Nucleus accumbens (tissue), 56 donors: ENCODE measurements at regions not wholly inside any gene's neighbourhood (a gene's known extent, or its start where the extent isn't known, plus 50 kb on each side); places are given as distances from the start of the nearest gene placed in this dataset.
"Not testable (repeated sequence)": the region's sequence is repeated elsewhere in the genome, so short reads cannot be mapped to it uniquely, and the experiment has no call there.

Source experiments
- DNase-seq, 56 donors: peaks; one replicate each; lab custom pipeline; 2025; lab: John Stamatoyannopoulos, UW

- no peak for DNase-seq
These were observed 344.7 kb downstream of the CDC5L start for GRCh38 chr6:44732243-44732642.

GRCh38 chr6:44733126-44733525, 345.6 kb downstream of the CDC5L start:
- DNase-seq, result no peak

- peak in 1 of 56 donors; percentile 4 for DNase-seq
These were observed 346.4 kb downstream of the CDC5L start for GRCh38 chr6:44733868-44734267.

DNA sequence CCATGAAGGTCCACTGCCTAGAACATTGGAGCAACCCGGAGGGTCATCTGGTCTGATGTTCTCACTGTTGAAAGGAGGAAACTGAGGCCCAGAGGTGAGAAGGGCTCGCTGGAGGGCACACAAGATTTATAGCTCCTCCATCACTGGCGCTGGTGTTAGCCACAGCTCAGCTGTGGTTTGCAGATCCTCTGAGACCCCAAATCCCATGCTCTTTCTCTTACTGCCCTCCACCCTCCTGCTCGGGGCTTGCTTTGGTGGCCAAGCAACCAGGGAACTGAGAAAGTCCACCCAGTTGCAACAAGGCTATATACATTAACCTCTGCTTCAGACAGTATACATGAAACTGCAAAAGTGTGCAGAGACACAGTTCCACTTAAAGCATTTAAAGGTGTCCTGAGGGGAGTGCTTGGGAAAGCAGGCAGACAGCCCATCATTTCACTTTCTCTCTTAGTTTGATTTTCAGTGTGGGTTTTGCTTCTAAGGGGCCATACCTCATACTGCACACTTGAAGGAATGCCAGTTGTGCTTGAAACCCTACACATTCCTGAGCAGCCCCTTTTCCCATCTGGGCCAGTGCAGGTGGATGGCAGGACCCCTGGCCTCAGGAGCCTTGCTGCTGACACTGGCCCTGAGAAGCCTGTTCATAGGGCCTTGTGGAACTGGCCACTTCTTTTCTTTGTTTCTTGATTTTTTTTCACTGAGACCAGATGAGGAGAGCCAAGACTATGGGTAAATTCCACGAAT, 347.6 kb downstream of the CDC5L start:
- DNase-seq, result no peak

- no peak for DNase-seq
These were observed 348.1 kb downstream of the CDC5L start for GRCh38 chr6:44735630-44735963.

GRCh38 chr6:44737341-44737740, 349.8 kb downstream of the CDC5L start:
- no peak for DNase-seq

GRCh38 chr6:44737829-44738528, 350.5 kb downstream of the CDC5L start:
- DNase-seq, result no peak

DNA sequence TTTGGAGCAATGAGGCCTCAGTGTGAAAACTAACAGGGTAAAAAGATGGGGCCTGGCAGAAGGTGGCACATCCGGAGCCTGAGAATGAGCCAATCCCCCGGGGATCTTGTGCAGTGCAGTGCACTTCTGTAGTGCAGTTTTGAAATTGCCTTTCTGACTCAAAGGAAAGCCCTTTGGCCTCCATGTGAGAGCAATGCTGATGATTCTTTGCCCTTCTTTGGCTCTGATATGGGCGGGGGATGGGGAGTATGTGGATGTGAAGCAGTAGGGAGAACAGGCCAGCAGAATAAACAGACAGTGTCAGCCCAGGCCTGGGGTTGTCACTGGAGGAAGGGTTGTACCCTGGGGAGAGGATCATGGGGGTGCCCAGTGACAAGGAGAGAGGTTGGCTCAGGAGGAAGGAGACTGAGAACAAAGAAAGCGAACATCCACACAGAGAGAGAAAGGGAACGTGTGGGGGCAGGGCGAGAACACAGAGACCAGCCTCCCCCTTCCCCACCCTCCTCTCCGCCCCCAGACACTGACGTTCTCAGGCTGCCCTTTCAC, 351.2 kb downstream of the CDC5L start:
- DNase-seq, result no peak

DNA sequence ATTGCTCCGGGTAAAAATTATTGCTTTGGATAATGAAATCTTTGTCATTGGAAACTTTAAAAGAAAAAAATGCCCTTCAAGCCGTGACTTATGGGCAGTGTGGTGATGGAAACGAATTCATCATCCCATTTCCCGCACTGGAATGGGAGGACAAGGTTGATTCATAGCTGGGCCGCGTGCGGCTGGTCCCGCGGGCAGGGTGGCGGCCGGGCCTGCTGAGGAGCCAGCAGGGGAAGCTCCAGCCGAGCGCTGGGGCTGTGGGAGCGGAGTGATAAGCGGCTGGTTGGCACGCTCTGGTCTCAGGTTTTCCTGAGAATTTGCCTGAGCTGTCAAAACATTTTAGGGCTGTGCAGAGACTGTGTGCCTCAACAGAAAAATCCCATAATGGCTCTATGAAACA, 351.7 kb downstream of the CDC5L start:
- no peak for DNase-seq

- DNase-seq, result no peak
These were observed 353.1 kb downstream of the CDC5L start for GRCh38 chr6:44740566-44741120.

GRCh38 chr6:44742201-44742600, 354.7 kb downstream of the CDC5L start:
- no peak for DNase-seq

GRCh38 chr6:44742828-44743372, 355.4 kb downstream of the CDC5L start:
- no peak for DNase-seq

GRCh38 chr6:44760116-44760515, 372.6 kb downstream of the CDC5L start:
- DNase-seq, result not testable (repeated sequence)

DNA sequence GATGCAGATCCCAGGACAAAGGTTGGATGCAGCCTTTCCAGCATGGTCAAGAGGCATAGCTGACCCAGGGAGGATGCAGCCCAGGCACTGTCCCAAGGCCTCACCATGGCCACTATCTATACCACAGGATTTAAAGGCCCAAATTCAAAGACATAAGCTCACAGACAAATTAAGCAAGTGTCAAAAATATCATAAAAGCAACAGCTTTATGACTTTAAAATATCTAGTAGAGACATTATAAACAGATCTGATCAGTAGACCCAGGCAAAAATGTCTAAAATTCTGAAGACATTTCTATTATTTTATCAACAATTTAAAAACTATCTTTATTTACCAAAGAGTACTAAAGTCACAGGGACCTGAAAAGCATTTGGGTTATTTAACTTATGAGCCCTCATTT, 373.5 kb downstream of the CDC5L start:
- DNase-seq, result no peak

DNA sequence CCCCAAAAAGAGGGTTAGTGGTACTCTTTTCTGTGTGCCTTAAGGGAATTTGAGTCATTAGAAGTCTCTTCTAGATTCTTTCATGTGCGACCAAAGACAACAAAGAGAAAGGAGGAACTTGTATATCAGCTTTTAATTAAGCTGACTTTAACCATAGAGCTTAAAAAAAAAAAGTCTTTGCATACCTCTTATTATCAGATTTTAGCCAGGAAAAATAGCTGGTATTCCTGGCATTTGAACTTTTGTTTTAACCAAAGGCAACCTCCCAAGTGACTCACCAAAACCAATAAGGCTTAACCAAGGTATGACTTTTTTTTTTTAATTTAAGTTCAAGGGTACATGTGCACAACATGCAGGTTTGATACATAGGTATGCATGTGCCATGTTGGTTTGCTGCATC, 375.0 kb downstream of the CDC5L start:
- DNase-seq, result no peak

DNA sequence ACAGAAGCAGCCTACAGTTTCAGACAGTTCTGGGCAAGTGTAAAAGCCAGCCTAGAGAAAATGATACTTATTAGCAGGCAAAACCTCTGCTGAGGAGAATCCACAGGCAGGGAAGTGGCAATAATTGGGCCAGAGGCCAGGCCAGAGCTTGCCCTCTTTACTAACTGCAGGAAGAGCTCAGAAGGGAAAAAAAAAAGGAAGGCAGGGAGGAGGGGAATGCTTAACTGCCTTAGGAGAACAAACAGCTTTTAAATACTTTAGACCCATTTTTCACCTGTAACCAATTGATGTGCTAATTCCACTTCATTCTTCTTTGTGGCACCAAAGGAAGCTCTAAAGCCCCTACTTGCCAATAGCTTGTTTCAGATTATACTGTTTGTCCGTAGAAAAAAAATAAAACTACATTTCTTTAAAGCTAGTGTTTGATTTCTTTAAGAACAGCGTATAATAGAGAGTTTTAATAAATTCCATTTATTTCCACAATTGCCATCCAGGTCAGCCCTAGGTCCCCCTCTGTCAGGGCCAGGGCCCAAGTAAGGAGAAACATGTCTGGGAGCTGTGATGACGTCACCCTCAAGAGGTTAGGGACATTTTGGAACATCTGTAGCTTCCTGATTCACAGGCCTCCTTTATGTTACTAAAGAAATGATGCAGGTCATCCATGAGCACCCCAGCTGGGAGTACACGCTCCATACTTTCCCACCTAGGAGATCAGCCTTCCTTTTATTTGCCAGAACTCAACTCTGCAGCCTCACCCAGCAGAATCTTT, 384.3 kb downstream of the CDC5L start:
- DNase-seq, result peak in 1 of 56 donors; percentile 19

DNA sequence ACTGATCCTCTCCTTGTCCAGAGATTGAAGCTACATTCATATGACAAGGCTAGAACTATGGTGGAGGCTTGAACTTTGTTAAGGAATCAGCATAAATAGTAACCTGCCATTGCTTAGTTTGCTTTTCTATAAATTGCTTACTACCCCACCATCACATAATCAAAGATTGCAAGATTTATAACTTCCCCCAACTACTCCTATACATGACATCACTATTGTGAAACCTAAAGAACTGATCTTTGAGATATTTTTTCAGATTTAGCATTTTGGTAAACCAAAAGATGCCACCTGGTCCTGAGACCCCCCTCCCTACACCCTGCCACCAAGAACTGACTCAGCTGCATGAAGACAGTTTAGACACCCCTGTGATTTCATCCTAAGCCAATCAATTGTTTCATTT, 385.3 kb downstream of the CDC5L start:
- DNase-seq, result no peak

GRCh38 chr6:44775121-44775520, 387.6 kb downstream of the CDC5L start:
- DNase-seq, result no peak

GRCh38 chr6:44776344-44776743, 388.8 kb downstream of the CDC5L start:
- no peak for DNase-seq

DNA sequence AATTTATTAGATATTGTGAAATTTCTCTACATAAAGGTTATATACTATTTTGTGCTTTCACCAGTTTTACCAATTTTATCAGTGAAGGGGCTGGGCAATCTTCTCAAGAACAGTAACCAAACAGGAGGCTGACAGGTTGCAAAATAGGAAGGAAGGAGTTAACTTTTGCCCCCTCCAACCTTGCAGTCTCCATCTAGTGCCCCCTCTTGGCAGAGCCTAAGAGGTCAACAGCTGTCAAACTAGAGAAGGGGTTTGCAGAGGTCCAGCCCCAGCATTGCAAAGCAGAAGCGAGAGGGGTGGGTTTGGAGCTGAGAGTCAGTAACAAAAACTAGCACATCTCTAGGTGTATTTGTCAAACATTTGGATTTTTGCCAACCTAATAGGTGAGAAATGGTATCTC, 391.0 kb downstream of the CDC5L start:
- no peak for DNase-seq
